H1 (cell line): ENCODE measurements at regions not wholly inside any gene's neighbourhood (a gene's known extent, or its start where the extent isn't known, plus 50 kb on each side); places are given as distances from the start of the nearest gene placed in this dataset.

ENCODE experiments used
- CTCF ChIA-PET: fragments of 300-600 bp; sonication (Branson Sonifier 250); formaldehyde crosslinking; loops from one replicate; lab custom pipeline; 2021; ENCODE audit not compliant: partially characterized antibody; lab: Charles Lee
- POLR2A ChIA-PET: fragments of 300-600 bp; sonication (Branson Sonifier 250); formaldehyde crosslinking; loops from one replicate; lab custom pipeline; 2021; ENCODE audit warnings: inconsistent platforms; ENCODE audit not compliant: partially characterized antibody; lab: Charles Lee
- DNase-seq, 2 experiments: peaks; one replicate each; pipeline versions ENCODE4 v3.0.0 to v3.0.0-alpha.2; 2010 to 2022; ENCODE audit warnings: low spot score in 2 of 2, low read depth in 1 of 2, mixed read lengths in 1 of 2
- FAIRE-seq: peaks from 2 replicates; lab custom pipeline; 2011; peaks lifted over from hg19 to GRCh38; lab: Jason Lieb, UNC
- H2AFZ ChIP-seq: 2 replicates; pipeline ENCODE4 v1.8.1; 2012; ENCODE audit warnings: low read length, inconsistent platforms
- H2AK5ac ChIP-seq: 2 replicates; pipeline ENCODE4 v1.6.1; 2013; ENCODE audit warnings: low read depth, low read length
- H2BK120ac ChIP-seq: replicated peaks from 2 replicates; pipeline ENCODE3; 2013; ENCODE audit warnings: low read depth, low read length, inconsistent platforms
- H2BK12ac ChIP-seq: 2 replicates; pipeline ENCODE4 v1.6.1; 2013; ENCODE audit warnings: low read depth, low read length
- H2BK15ac ChIP-seq: 2 replicates; pipeline ENCODE4 v1.6.1; 2013; ENCODE audit warnings: low read length
- H2BK20ac ChIP-seq: 2 replicates; pipeline ENCODE4 v1.6.1; 2013; ENCODE audit warnings: low read length
- H2BK5ac ChIP-seq: 2 replicates; pipeline ENCODE4 v1.6.1; 2013; ENCODE audit warnings: low read depth, low read length
- H3K14ac ChIP-seq: 2 replicates; pipeline ENCODE4 v1.6.1; 2013; ENCODE audit warnings: inconsistent platforms; ENCODE audit not compliant: insufficient read length
- H3K18ac ChIP-seq: 2 replicates; pipeline ENCODE4 v1.6.1; 2013; ENCODE audit warnings: low read length; ENCODE audit errors: extremely low read depth
- H3K23ac ChIP-seq: 2 replicates; pipeline ENCODE4 v1.6.1; 2013; ENCODE audit warnings: inconsistent platforms; ENCODE audit not compliant: insufficient read length
- H3K23me2 ChIP-seq: 2 replicates; pipeline ENCODE4 v1.6.1; 2013; ENCODE audit warnings: low read depth, low read length
- H3K27ac ChIP-seq: 2 replicates; pipeline ENCODE4 v1.6.1; 2011; ENCODE audit warnings: low read depth, low read length, inconsistent platforms
- H3K27me3 ChIP-seq, 4 experiments: replicated peaks in 1 of 4; 1 replicate in 1 of 4; 2 replicates in 3 of 4; pipeline versions ENCODE4 v1.6.1 to v1.8.1; 2011 to 2013; ENCODE audit warnings: low read length in 3 of 4, mild to moderate bottlenecking in 3 of 4, inconsistent platforms in 2 of 4, mixed read lengths in 2 of 4, moderate library complexity in 1 of 4; ENCODE audit not compliant: control insufficient read depth in 3 of 4, insufficient read depth in 3 of 4; ENCODE audit errors: extremely low read depth in 1 of 4
- H3K36me3 ChIP-seq, 4 experiments: 2 replicates each; pipeline versions ENCODE4 v1.6.1 to v1.8.1; 2011 to 2013; ENCODE audit warnings: mild to moderate bottlenecking in 4 of 4, low read length in 3 of 4, moderate library complexity in 2 of 4, control low read depth in 1 of 4, inconsistent platforms in 1 of 4; ENCODE audit not compliant: insufficient read depth in 4 of 4, control insufficient read depth in 2 of 4
- H3K4ac ChIP-seq: replicated peaks from 2 replicates; pipeline ENCODE3; 2013; ENCODE audit warnings: low read length, low read depth, mixed read lengths, inconsistent platforms; ENCODE audit not compliant: insufficient read length
- H3K4me1 ChIP-seq, 4 experiments: replicated peaks in 1 of 4; 1 replicate in 1 of 4; 2 replicates in 3 of 4; pipeline versions ENCODE4 v1.6.1 to v1.8.1; 2011 to 2013; ENCODE audit warnings: low read length in 3 of 4, inconsistent platforms in 2 of 4, mixed read lengths in 1 of 4; ENCODE audit not compliant: insufficient read depth in 4 of 4, control insufficient read depth in 3 of 4
- H3K4me2 ChIP-seq, 2 experiments: 2 replicates each; pipeline versions ENCODE4 v1.6.1 to v1.8.1; 2011 to 2013; ENCODE audit warnings: low read depth in 2 of 2, low read length in 2 of 2, control low read depth in 1 of 2, inconsistent platforms in 1 of 2, mild to moderate bottlenecking in 1 of 2; ENCODE audit not compliant: insufficient read depth in 1 of 2
- H3K4me3 ChIP-seq, 4 experiments: fragments of 200-600, 300-600 bp in 1 of 4; sonication (generic), shearing (Covaris generic), sonication (Bioruptor Twin) in 1 of 4; 2 replicates each; pipeline versions ENCODE4 v1.5.1 to v1.8.1; 2011 to 2016; ENCODE audit warnings: low read length in 4 of 4, low read depth in 3 of 4, control low read depth in 2 of 4, inconsistent platforms in 2 of 4, mild to moderate bottlenecking in 2 of 4, mixed read lengths in 1 of 4, moderate library complexity in 1 of 4; ENCODE audit not compliant: insufficient read depth in 2 of 4; ENCODE audit errors: extremely low read depth in 1 of 4
- H3K56ac ChIP-seq: replicated peaks from 2 replicates; pipeline ENCODE3; 2013; ENCODE audit warnings: low read depth, mild to moderate bottlenecking, mixed read lengths, low read length, inconsistent platforms; ENCODE audit not compliant: insufficient read length
- H3K79me1 ChIP-seq: 2 replicates; pipeline ENCODE4 v1.6.1; 2013; ENCODE audit warnings: low read depth, low read length, control low read depth
- H3K79me2 ChIP-seq, 2 experiments: 2 replicates each; pipeline versions ENCODE4 v1.6.1 to v1.8.1; 2012 to 2013; ENCODE audit warnings: low read length in 2 of 2, mild to moderate bottlenecking in 2 of 2, inconsistent platforms in 1 of 2; ENCODE audit not compliant: insufficient read depth in 2 of 2, control insufficient read depth in 1 of 2
- H3K9ac ChIP-seq, 4 experiments: replicated peaks in 1 of 4; 1 replicate in 1 of 4; 2 replicates in 3 of 4; pipeline versions ENCODE4 v1.6.1 to v1.8.1; 2011 to 2013; ENCODE audit warnings: low read depth in 3 of 4, low read length in 3 of 4, control low read depth in 2 of 4, mild to moderate bottlenecking in 2 of 4, moderate library complexity in 2 of 4, inconsistent platforms in 1 of 4; ENCODE audit errors: extremely low read depth in 1 of 4
- H3K9me3 ChIP-seq, 2 experiments: 2 replicates each; pipeline versions ENCODE4 v1.6.1 to v1.8.1; 2012 to 2013; ENCODE audit warnings: mild to moderate bottlenecking in 2 of 2, moderate library complexity in 2 of 2, control low read depth in 1 of 2, inconsistent platforms in 1 of 2, low read depth in 1 of 2, low read length in 1 of 2, mixed read lengths in 1 of 2; ENCODE audit not compliant: insufficient read depth in 2 of 2
- H4K20me1 ChIP-seq, 2 experiments: replicated peaks in 1 of 2; 2 replicates each; pipeline versions ENCODE3 to v1.8.1; 2011 to 2013; ENCODE audit warnings: inconsistent platforms in 2 of 2, low read length in 2 of 2, mild to moderate bottlenecking in 1 of 2; ENCODE audit not compliant: insufficient read depth in 2 of 2, control insufficient read depth in 1 of 2
- H4K5ac ChIP-seq: 2 replicates; pipeline ENCODE4 v1.6.1; 2013; ENCODE audit warnings: low read length, low read depth, mixed read lengths, inconsistent platforms; ENCODE audit not compliant: insufficient read length
- H4K8ac ChIP-seq: 2 replicates; pipeline ENCODE4 v1.8.0; 2013; ENCODE audit warnings: mild to moderate bottlenecking, moderate library complexity, low read length, inconsistent platforms; ENCODE audit not compliant: insufficient read depth; ENCODE audit errors: extremely low read depth
- H4K91ac ChIP-seq: replicated peaks from 2 replicates; pipeline ENCODE3; 2013; ENCODE audit warnings: low read length, mixed read lengths, inconsistent platforms; ENCODE audit not compliant: insufficient read length
- ASH2L ChIP-seq: fragments of 200-600, 300-600 bp; sonication (generic); IDR thresholded peaks from one replicate; pipeline ENCODE4 v1.7.1; 2017; ENCODE audit warnings: low read length
- CREB1 ChIP-seq: IDR thresholded peaks from 2 replicates; pipeline ENCODE4 v1.6.1; 2012; ENCODE audit warnings: inconsistent platforms
- EGR1 ChIP-seq: IDR thresholded peaks from 2 replicates; pipeline ENCODE4 v1.6.1; 2011; ENCODE audit warnings: low read depth, low read length, borderline replicate concordance
- GABPA ChIP-seq: IDR thresholded peaks from 2 replicates; pipeline ENCODE4 v1.6.1; 2011; ENCODE audit warnings: mild to moderate bottlenecking, low read length, moderate library complexity, borderline replicate concordance; ENCODE audit not compliant: insufficient read depth
- HDAC6 ChIP-seq: IDR thresholded peaks from one replicate; pipeline ENCODE4 v1.7.1; 2012; ENCODE audit warnings: low read depth, mild to moderate bottlenecking, inconsistent platforms, low read length, moderate library complexity
- RBBP5 ChIP-seq: IDR thresholded peaks from 2 replicates; pipeline ENCODE4 v1.7.1; 2012; ENCODE audit warnings: low read depth, mild to moderate bottlenecking, inconsistent platforms, low read length, moderate library complexity, borderline replicate concordance
- RFX5 ChIP-seq: IDR thresholded peaks from 2 replicates; pipeline ENCODE4 v1.6.1; 2011; ENCODE audit warnings: low read depth, low read length, improper control_type of control experiment, borderline replicate concordance
- RNF2 ChIP-seq: fragments of 200-900, 300-1000 bp; sonication (generic); IDR thresholded peaks from 2 replicates; pipeline ENCODE4 v1.7.1; 2016; ENCODE audit warnings: borderline replicate concordance, low read depth, mild to moderate bottlenecking, antibody characterized with exemption, low read length; ENCODE audit not compliant: poor library complexity, severe bottlenecking; ENCODE audit errors: missing control alignments
- SIN3A ChIP-seq, 2 experiments: IDR thresholded peaks in 1 of 2; conservative IDR thresholded peaks in 1 of 2; 2 replicates each; pipeline ENCODE4 v1.6.1; 2011 to 2012; ENCODE audit warnings: low read length in 2 of 2, improper control_type of control experiment in 1 of 2, low read depth in 1 of 2, mild to moderate bottlenecking in 1 of 2
- SP2 ChIP-seq: IDR thresholded peaks from 2 replicates; pipeline ENCODE4 v1.6.1; 2012; ENCODE audit warnings: mild to moderate bottlenecking, low read length, inconsistent platforms
- SRF ChIP-seq: IDR thresholded peaks from 2 replicates; pipeline ENCODE4 v1.6.1; 2011; ENCODE audit warnings: mild to moderate bottlenecking, low read depth, low read length, moderate library complexity
- SUZ12 ChIP-seq: fragments of 200-600 bp; sonication (generic); IDR thresholded peaks from 2 replicates; pipeline ENCODE4 v1.6.1; 2012; ENCODE audit warnings: mild to moderate bottlenecking, inconsistent platforms, low read length, moderate library complexity, mixed read lengths
- TAF1 ChIP-seq: IDR thresholded peaks from 2 replicates; pipeline ENCODE4 v1.6.1; 2011; ENCODE audit warnings: mild to moderate bottlenecking, low read depth, low read length
- TEAD4 ChIP-seq: IDR thresholded peaks from 2 replicates; pipeline ENCODE4 v1.6.1; 2012; ENCODE audit warnings: low read depth, low read length, inconsistent platforms, mixed read lengths
- ZNF274 ChIP-seq: IDR thresholded peaks from 2 replicates; pipeline ENCODE4 v1.7.0; 2012; ENCODE audit warnings: low read length, borderline replicate concordance; ENCODE audit errors: extremely low read depth
- WGBS, 2 experiments: shearing (Covaris generic) in 1 of 2; methylation state at CpG; one replicate each; pipeline versions ENCODE4 v1.1.6 to v1.1.7; 2013 to 2015; ENCODE audit warnings: low lambda C conversion rate in 2 of 2, mixed read lengths in 2 of 2, inconsistent platforms in 1 of 2, low coverage in 1 of 2, missing lambda C conversion rate in 1 of 2; ENCODE audit not compliant: insufficient replicate concordance in 2 of 2, insufficient coverage in 1 of 2, insufficient read length in 1 of 2; ENCODE audit errors: extremely low coverage in 1 of 2, missing lambda C conversion rate in 1 of 2; 5-methylcytosine and 5-hydroxymethylcytosine counted together

DNA sequence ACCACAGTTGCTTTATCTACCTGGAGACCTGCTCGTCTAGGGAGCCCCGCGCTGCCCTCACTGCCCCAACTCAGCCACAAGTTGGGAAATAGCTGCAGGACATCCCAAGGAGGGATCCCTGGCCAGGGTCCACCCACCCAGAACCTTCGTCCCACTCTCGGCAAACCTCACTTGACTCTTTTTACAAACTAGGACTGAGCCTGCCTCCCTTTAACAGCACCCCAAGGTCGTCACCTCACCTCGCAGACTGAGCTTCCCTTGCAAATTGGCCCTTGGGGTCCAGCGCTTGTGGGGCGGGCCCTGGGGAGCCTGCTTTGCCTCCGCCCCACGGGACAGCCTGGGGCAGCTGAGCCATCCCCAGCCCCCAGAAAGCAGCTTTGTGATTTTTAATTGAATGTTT is 1505.8 kb downstream of the TBC1D22A start:
- Histone ChIP-seq H2AK5ac (no peak overlapping the region), H4K91ac (no peak overlapping the region), H4K8ac (no peak overlapping the region), H2BK120ac (no peak overlapping the region), H2BK5ac (no peak overlapping the region), H2BK20ac (no peak overlapping the region), H2BK15ac (no peak overlapping the region), H3K36me3 (no peaks in the 10 kb centered on the region), H3K4me3 (no peak overlapping the region), H3K79me2 (no peaks in the 10 kb centered on the region; a peak in 1 of 4 replicates), H4K5ac (no peak overlapping the region), H3K56ac (no peak overlapping the region), H2BK12ac (no peak overlapping the region), H3K79me1 (no peaks in the 10 kb centered on the region), H4K20me1 (peaks cover 0 to 6% of the 10 kb centered on the region in 2 experiments), H3K18ac (no peak overlapping the region; the same call in 1 of the 2 replicates), H3K4ac (no peak overlapping the region), H3K9ac (no peak overlapping the region), H3K4me1 (0 out of 7 replicates have a peak, but pooled peaks cover 0 to 3% (median 0%) of the 10 kb centered on the region in 4 experiments), H2AFZ (no peak overlapping the region), H3K23me2 (peaks cover 6% of the 10 kb centered on the region; the same call in 1 of the 2 replicates), H3K9me3 (no peaks in the 10 kb centered on the region), H3K27me3 (no peaks in the 10 kb centered on the region; a peak in 1 of 7 replicates), H3K4me2 (no peak overlapping the region), H3K23ac (no peak overlapping the region), H3K27ac (no peak overlapping the region), H3K14ac (no peak overlapping the region)
- 91% methylated on average over 11 of the region's 11 CpGs; no CpG with 5 or more reads in 1 of the 2 experiments for WGBS, 2 experiments
- FAIRE-seq (no peak), DNase-seq (no peak)
- ChIA-PET CTCF (interaction anchor here (0.7 kb wide), 1 partner anchor 26 kb away, joined by 3 read pairs; no protein-coding TSS in a partner anchor), POLR2A (no interaction called here)
- TF ChIP-seq GABPA (no peak), ASH2L (no peak), CREB1 (no peak), EGR1 (no peak), SUZ12 (no peak), SP2 (no peak), SIN3A (conservative IDR thresholded peaks at IDR 0.05 in 1 of 2, IDR thresholded peaks at IDR 0.05 in 1 of 2; ENCODE audit: low read depth in 1 of 2, low read length in 2 of 2) (no peak), HDAC6 (no peak), TAF1 (no peak), RBBP5 (no peak), RFX5 (no peak), SRF (no peak), ZNF274 (no peak), TEAD4 (no peak), RNF2 (no peak)
